HEK293T (cell line): ENCODE measurements at regions not wholly inside any gene's neighbourhood (a gene's known extent, or its start where the extent isn't known, plus 50 kb on each side); places are given as distances from the start of the nearest gene placed in this dataset.

Experiments used
- CTCF ChIA-PET: fragments of 350-600 bp; formaldehyde crosslinking; extraction: SDS; loops from one replicate; lab custom pipeline; 2021; ENCODE audit warnings: antibody characterized with exemption, inconsistent platforms; lab: Yijun Ruan, JAX
- POLR2A ChIA-PET: fragments of 350-600 bp; formaldehyde crosslinking; extraction: SDS; loops from one replicate; lab custom pipeline; 2020; ENCODE audit warnings: antibody characterized with exemption, inconsistent platforms; lab: Yijun Ruan, JAX
- DNase-seq: peaks from one replicate; pipeline ENCODE4 v3.0.0; 2012; ENCODE audit warnings: mixed read lengths; ENCODE audit errors: extremely low spot score
- ARNT ChIP-seq: fragments of 450-650 bp; IDR thresholded peaks from 2 replicates; pipeline ENCODE4 v1.6.1; 2017; ENCODE audit warnings: mild to moderate bottlenecking
- BHLHE40 ChIP-seq: fragments of 450-650 bp; IDR thresholded peaks from 2 replicates; pipeline ENCODE4 v1.6.1; 2016; ENCODE audit warnings: mild to moderate bottlenecking, moderate library complexity, borderline replicate concordance
- CTBP1 ChIP-seq: fragments of 450-650 bp; IDR thresholded peaks from 2 replicates; pipeline ENCODE4 v1.6.1; 2016; ENCODE audit warnings: borderline replicate concordance
- ELF4 ChIP-seq: fragments of 450-650 bp; IDR thresholded peaks from 2 replicates; pipeline ENCODE4 v1.6.1; 2017; ENCODE audit warnings: antibody characterized with exemption
- FOXA1 ChIP-seq: fragments of 450-650 bp; IDR thresholded peaks from 2 replicates; pipeline ENCODE4 v1.6.1; 2016; ENCODE audit warnings: mild to moderate bottlenecking
- FOXK2 ChIP-seq: fragments of 450-650 bp; IDR thresholded peaks from 2 replicates; pipeline ENCODE4 v1.6.1; 2016; ENCODE audit warnings: mild to moderate bottlenecking
- FOXM1 ChIP-seq: fragments of 450-650 bp; IDR thresholded peaks from 2 replicates; pipeline ENCODE4 v1.6.1; 2017; ENCODE audit warnings: mild to moderate bottlenecking, borderline replicate concordance
- HDGF ChIP-seq: fragments of 450-650 bp; IDR thresholded peaks from 2 replicates; pipeline ENCODE4 v1.6.1; 2017; ENCODE audit warnings: antibody characterized with exemption, borderline replicate concordance
- L3MBTL2 ChIP-seq: fragments of 450-650 bp; conservative IDR thresholded peaks from 2 replicates; pipeline ENCODE4 v1.6.1; 2016; ENCODE audit warnings: mild to moderate bottlenecking
- LEF1 ChIP-seq: fragments of 450-650 bp; IDR thresholded peaks from 2 replicates; pipeline ENCODE4 v1.6.1; 2017; ENCODE audit warnings: mild to moderate bottlenecking, borderline replicate concordance
- NFRKB ChIP-seq: fragments of 450-650 bp; IDR thresholded peaks from 2 replicates; pipeline ENCODE4 v1.6.1; 2016; ENCODE audit warnings: mild to moderate bottlenecking, moderate library complexity
- PKNOX1 ChIP-seq: fragments of 450-650 bp; IDR thresholded peaks from 2 replicates; pipeline ENCODE4 v1.6.1; 2016
- SP1 ChIP-seq: fragments of 450-650 bp; IDR thresholded peaks from 2 replicates; pipeline ENCODE4 v1.6.1; 2017
- SUZ12 ChIP-seq: fragments of 450-650 bp; IDR thresholded peaks from 2 replicates; pipeline ENCODE4 v1.6.1; 2016; ENCODE audit warnings: mild to moderate bottlenecking
- TARDBP ChIP-seq: fragments of 450-650 bp; IDR thresholded peaks from 2 replicates; pipeline ENCODE4 v1.6.1; 2016
- ZNF384 ChIP-seq: fragments of 450-650 bp; IDR thresholded peaks from 2 replicates; pipeline ENCODE4 v1.6.1; 2016

DNA sequence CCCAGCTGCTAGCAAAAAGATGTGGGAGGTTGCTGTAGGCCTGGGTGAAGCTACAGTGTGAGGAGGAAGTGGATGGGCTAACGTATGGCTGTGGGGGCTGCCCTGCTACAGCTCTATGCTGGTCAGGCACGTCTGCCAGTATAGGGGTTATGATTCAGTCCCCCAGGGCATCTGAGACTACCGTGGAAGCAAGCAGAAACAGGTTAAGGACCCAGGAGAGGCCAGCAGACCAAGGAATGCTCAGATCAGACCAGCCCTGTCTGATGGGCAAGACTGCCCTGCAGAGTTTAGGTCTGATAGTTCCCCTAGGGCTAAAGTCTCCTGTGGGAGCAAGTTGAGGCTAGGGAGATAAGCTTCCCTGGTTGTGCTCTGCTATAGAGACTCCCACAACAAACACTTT, 416.1 kb upstream of the CTNND2 start:
- no peak for DNase-seq
- TF ChIP-seq SUZ12 (no peak), ZNF384 (no peak), BHLHE40 (no peak), ARNT (no peak), ELF4 (no peak), SP1 (no peak), TARDBP (no peak), HDGF (no peak), FOXA1 (no peak), CTBP1 (no peak), FOXM1 (no peak), NFRKB (no peak), FOXK2 (no peak), LEF1 (no peak), PKNOX1 (no peak), L3MBTL2 (no peak)
- ChIA-PET POLR2A (no interaction called here), CTCF (no interaction called here)

- no peak for TF ChIP-seq HDGF
- no peak for TF ChIP-seq TARDBP
- TF ChIP-seq NFRKB: no peak
- no peak for TF ChIP-seq FOXM1
- CTCF ChIA-PET: no interaction called here
- POLR2A ChIA-PET: no interaction called here
- DNase-seq: no peak
These were observed 412.6 kb upstream of the CTNND2 start for GRCh38 chr5:12316812-12317211.

DNA sequence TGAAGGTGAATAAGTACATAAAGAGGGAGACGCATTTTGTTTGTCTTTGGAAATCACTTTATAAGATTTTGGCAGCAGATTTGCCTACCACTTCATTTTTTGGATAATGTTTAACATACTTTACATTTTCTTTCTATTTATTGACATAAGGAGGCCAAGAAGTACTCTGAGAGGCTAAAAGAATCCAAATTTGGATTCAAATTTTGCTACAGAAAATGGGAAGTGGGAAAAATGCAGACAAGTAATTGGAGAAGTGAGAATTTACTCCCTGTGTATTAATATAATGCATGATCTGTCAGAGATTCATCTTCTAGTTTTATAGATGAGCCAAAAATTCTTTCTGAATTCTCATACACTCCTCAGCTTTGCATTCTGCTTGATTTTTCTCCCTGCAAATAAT, 411.2 kb upstream of the CTNND2 start:
- no peak for DNase-seq
- POLR2A ChIA-PET: no interaction called here
- CTCF ChIA-PET: no interaction called here
- no peak for TF ChIP-seq ZNF384
- TF ChIP-seq CTBP1: no peak
- no peak for TF ChIP-seq SP1
- no peak for TF ChIP-seq HDGF
- no peak for TF ChIP-seq ELF4
- TF ChIP-seq BHLHE40: no peak
- no peak for TF ChIP-seq FOXA1
- TF ChIP-seq SUZ12: no peak
- TF ChIP-seq L3MBTL2: no peak
- TF ChIP-seq LEF1: no peak
- no peak for TF ChIP-seq PKNOX1
- no peak for TF ChIP-seq FOXK2
- no peak for TF ChIP-seq ARNT
- TF ChIP-seq FOXM1: no peak
- TF ChIP-seq TARDBP: no peak
- TF ChIP-seq NFRKB: no peak

DNA sequence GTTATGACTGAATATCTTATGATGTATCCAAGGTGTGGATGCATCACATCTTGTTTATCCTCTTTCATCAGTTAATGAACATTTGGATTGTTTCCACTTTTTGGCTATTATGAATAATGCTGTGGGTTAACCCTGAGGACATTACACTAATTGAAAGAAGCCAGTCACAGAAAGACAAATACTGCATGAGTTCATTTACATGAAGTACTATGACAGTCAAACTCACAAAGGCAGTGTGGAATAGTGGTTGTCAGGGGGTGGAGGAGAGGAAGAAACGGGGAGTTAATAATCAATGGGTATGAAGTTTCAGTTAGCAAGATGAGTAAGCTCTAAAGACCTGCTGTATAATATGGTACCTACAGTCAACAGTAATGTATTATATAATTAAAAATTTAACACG, 409.4 kb upstream of the CTNND2 start:
- no peak for DNase-seq
- ChIA-PET CTCF (no interaction called here), POLR2A (no interaction called here)
- TF ChIP-seq ELF4: no peak
- TF ChIP-seq BHLHE40: no peak
- no peak for TF ChIP-seq SUZ12
- no peak for TF ChIP-seq ZNF384
- no peak for TF ChIP-seq FOXA1
- no peak for TF ChIP-seq ARNT

DNA sequence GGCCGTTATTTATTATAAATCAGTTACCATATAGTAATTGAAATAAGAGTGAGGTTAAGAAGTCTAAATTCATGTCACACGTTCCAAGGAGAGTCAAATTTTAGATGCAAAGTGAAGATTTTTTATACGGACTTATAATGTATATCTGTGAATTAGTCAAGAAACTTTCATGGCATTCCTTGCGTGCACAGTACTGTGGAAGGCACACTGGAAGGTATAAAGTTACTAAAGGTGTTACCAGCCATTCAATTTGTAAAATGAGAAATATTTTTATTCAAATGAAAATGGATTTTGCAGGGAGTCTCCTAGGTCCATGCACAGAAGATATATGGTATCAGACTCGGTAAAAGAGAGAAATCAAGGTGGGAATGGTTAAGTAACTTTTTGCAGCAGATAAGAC, 408.1 kb upstream of the CTNND2 start:
- CTCF ChIA-PET: no interaction called here
- no peak for DNase-seq
- POLR2A ChIA-PET: no interaction called here
- no peak for TF ChIP-seq ZNF384
- TF ChIP-seq FOXM1: no peak
- TF ChIP-seq ARNT: no peak
- TF ChIP-seq NFRKB: no peak
- TF ChIP-seq ELF4: no peak
- TF ChIP-seq FOXA1: no peak
- TF ChIP-seq CTBP1: no peak
- no peak for TF ChIP-seq SP1
- no peak for TF ChIP-seq TARDBP
- TF ChIP-seq L3MBTL2: no peak
- no peak for TF ChIP-seq PKNOX1
- no peak for TF ChIP-seq SUZ12
- TF ChIP-seq BHLHE40: no peak
- no peak for TF ChIP-seq HDGF
- TF ChIP-seq LEF1: no peak
- no peak for TF ChIP-seq FOXK2

GRCh38 chr5:12294151-12294550, 389.9 kb upstream of the CTNND2 start:
- CTCF ChIA-PET: no interaction called here
- POLR2A ChIA-PET: no interaction called here
- TF ChIP-seq SP1 (no peak), LEF1 (no peak), L3MBTL2 (no peak), FOXM1 (no peak), CTBP1 (no peak), PKNOX1 (no peak), HDGF (no peak), SUZ12 (no peak), FOXK2 (no peak), ARNT (no peak), NFRKB (no peak), ZNF384 (no peak), ELF4 (no peak), TARDBP (no peak), FOXA1 (no peak), BHLHE40 (no peak)
- no peak for DNase-seq
